Gastrocnemius medialis (tissue), 4 donors: ENCODE measurements at regions not wholly inside any gene's neighbourhood (a gene's known extent, or its start where the extent isn't known, plus 50 kb on each side); places are given as distances from the start of the nearest gene placed in this dataset.
"Not testable (repeated sequence)": the region's sequence is repeated elsewhere in the genome, so short reads cannot be mapped to it uniquely, and the experiment has no call there.

Experiments
- CTCF ChIP-seq, 5 experiments: fragments of 450-650 bp in 3 of 5; fragments of 200-600 bp in 2 of 5; sonication (generic) in 2 of 5; IDR thresholded peaks in 4 of 5; conservative IDR thresholded peaks in 1 of 5; 1 replicate in 4 of 5; 2 replicates in 1 of 5; pipeline ENCODE4 v1.5.1; 2016 to 2019; ENCODE audit warnings: antibody characterized with exemption in 5 of 5, mild to moderate bottlenecking in 3 of 5, moderate library complexity in 3 of 5
- POLR2A ChIP-seq, 2 donors: fragments of 450-650 bp; IDR thresholded peaks; one replicate each; pipeline ENCODE4 v1.6.1; 2017; ENCODE audit warnings: antibody characterized with exemption in 2 of 2, mild to moderate bottlenecking in 2 of 2, moderate library complexity in 2 of 2

GRCh38 chr3:125903780-125904455 lies 65.1 kb upstream of the ROPN1B start:
- TF ChIP-seq CTCF (IDR thresholded peaks at IDR 0.05 in 4 of 5, conservative IDR thresholded peaks at IDR 0.05 in 1 of 5); POLR2A (IDR thresholded peaks at IDR 0.05): not testable (repeated sequence)
